HCT116 (cell line): ENCODE measurements at regions not wholly inside any gene's neighbourhood (a gene's known extent, or its start where the extent isn't known, plus 50 kb on each side); places are given as distances from the start of the nearest gene placed in this dataset.

Experiments
- ATAC-seq: fragments of 200-7000 bp; cut with Tn5 transposase; 2 replicates; pipeline ENCODE4 v1.9.1; 2020; ENCODE audit warnings: mild to moderate bottlenecking, moderate library complexity
- BruUV-seq: library from RNA; stranded (reverse); fragments of 400-500 nt; replicated peaks from 2 replicates; lab custom pipeline; 2021; lab: Mats Ljungman, UMichigan
- CTCF ChIA-PET: fragments of 300-600 bp; sonication (Branson Sonifier 250); formaldehyde crosslinking; loops from one replicate; lab custom pipeline; 2021; ENCODE audit warnings: antibody characterized with exemption; lab: Charles Lee
- POLR2A ChIA-PET: fragments of 300-600, 350-600 bp; sonication (Branson Sonifier 250); formaldehyde crosslinking; loops from one replicate; lab custom pipeline; 2021; ENCODE audit warnings: antibody characterized with exemption; lab: Charles Lee
- RAD21 ChIA-PET, 2 experiments: fragments of 300-600 bp; sonication (Branson Sonifier 250); formaldehyde crosslinking; loops; one replicate each; lab custom pipeline; 2023; ENCODE audit warnings: low total read pairs in 2 of 2; ENCODE audit not compliant: uncharacterized antibody in 2 of 2, unreplicated experiment in 2 of 2, low non-redundant PET in 1 of 2; lab: Charles Lee
- DNase-seq: peaks from one replicate; pipeline ENCODE4 v3.0.0-alpha.2; 2010; ENCODE audit warnings: low read depth, low spot score
- H2AFZ ChIP-seq: fragments of 200-600 bp; shearing (Covaris generic), sonication (generic); 2 replicates; pipeline ENCODE4 v1.6.1; 2017; ENCODE audit warnings: low read depth, mixed run types, mixed read lengths, antibody characterized with exemption, low read length; ENCODE audit not compliant: poor library complexity, severe bottlenecking
- H3K27ac ChIP-seq: 2 replicates; pipeline ENCODE4 v1.5.1; 2012; ENCODE audit warnings: low read depth, low read length
- H3K27me3 ChIP-seq: fragments of 200-600 bp; sonication (generic); 2 replicates; pipeline ENCODE4 v1.6.1; 2016; ENCODE audit warnings: mixed run types, low read length, mixed read lengths; ENCODE audit not compliant: insufficient read depth
- H3K36me3 ChIP-seq, 2 experiments: fragments of 200-500 bp in 1 of 2; fragments of 200-600 bp in 1 of 2; sonication (Bioruptor generic) in 1 of 2; sonication (generic) in 1 of 2; 2 replicates each; pipeline versions ENCODE4 v1.5.1 to v1.6.1; 2014 to 2016; ENCODE audit warnings: low read length in 2 of 2, inconsistent platforms in 1 of 2, mixed read lengths in 1 of 2, mixed run types in 1 of 2; ENCODE audit not compliant: insufficient read depth in 2 of 2, control insufficient read depth in 1 of 2
- H3K4me1 ChIP-seq, 2 experiments: fragments of 200-600 bp in 1 of 2; sonication (generic) in 1 of 2; 2 replicates each; pipeline versions ENCODE4 v1.5.1 to v1.6.1; 2012 to 2017; ENCODE audit warnings: low read length in 2 of 2, inconsistent platforms in 1 of 2, mild to moderate bottlenecking in 1 of 2, mixed read lengths in 1 of 2, mixed run types in 1 of 2, moderate library complexity in 1 of 2; ENCODE audit not compliant: insufficient read depth in 2 of 2, control insufficient read depth in 1 of 2
- H3K4me2 ChIP-seq: fragments of 200-600 bp; sonication (generic); 2 replicates; pipeline ENCODE4 v1.6.1; 2017; ENCODE audit warnings: mixed run types, low read length, mixed read lengths
- H3K4me3 ChIP-seq, 2 experiments: fragments of 200-600 bp in 1 of 2; sonication (generic) in 1 of 2; replicated peaks in 1 of 2; 2 replicates each; pipeline ENCODE4 v1.5.1; 2011 to 2016; ENCODE audit warnings: low read length in 2 of 2, control low read depth in 1 of 2, low read depth in 1 of 2, mild to moderate bottlenecking in 1 of 2, mixed read lengths in 1 of 2, mixed run types in 1 of 2
- H3K79me2 ChIP-seq: fragments of 200-600 bp; sonication (generic); 2 replicates; pipeline ENCODE4 v1.6.1; 2017; ENCODE audit warnings: mild to moderate bottlenecking, mixed run types, low read length, moderate library complexity, mixed read lengths; ENCODE audit not compliant: insufficient read depth
- H3K9ac ChIP-seq: fragments of 200-600 bp; sonication (generic); 2 replicates; pipeline ENCODE4 v1.6.1; 2016; ENCODE audit warnings: low read length, mixed read lengths
- H3K9me2 ChIP-seq: fragments of 200-600 bp; sonication (generic), shearing (Covaris generic); 2 replicates; pipeline ENCODE4 v1.6.1; 2017; ENCODE audit warnings: mixed run types, mild to moderate bottlenecking, moderate library complexity; ENCODE audit not compliant: insufficient read depth
- H3K9me3 ChIP-seq, 2 experiments: fragments of 200-500 bp in 1 of 2; fragments of 200-600 bp in 1 of 2; sonication (Bioruptor generic) in 1 of 2; sonication (generic) in 1 of 2; 2 replicates each; pipeline ENCODE4 v1.6.1; 2014 to 2017; ENCODE audit warnings: low read length in 2 of 2, mixed read lengths in 2 of 2, inconsistent platforms in 1 of 2, low read depth in 1 of 2, mild to moderate bottlenecking in 1 of 2, mixed run types in 1 of 2, moderate library complexity in 1 of 2; ENCODE audit not compliant: control insufficient read depth in 1 of 2, insufficient read depth in 1 of 2
- H4K20me1 ChIP-seq: fragments of 200-600 bp; sonication (generic), shearing (Covaris generic); 2 replicates; pipeline ENCODE4 v1.6.1; 2017; ENCODE audit warnings: mixed run types, mild to moderate bottlenecking, moderate library complexity; ENCODE audit not compliant: insufficient read depth
- CEBPB ChIP-seq: IDR thresholded peaks from 2 replicates; pipeline ENCODE4 v1.6.1; 2012; ENCODE audit warnings: low read depth
- EGR1 ChIP-seq: IDR thresholded peaks from 2 replicates; pipeline ENCODE4 v1.6.1; 2012; ENCODE audit warnings: low read depth
- ELF1 ChIP-seq: IDR thresholded peaks from 2 replicates; pipeline ENCODE4 v1.6.1; 2012; ENCODE audit warnings: low read depth, borderline replicate concordance
- EZH2phosphoT487 ChIP-seq: fragments of 200-600 bp; IDR thresholded peaks from 2 replicates; pipeline ENCODE4 v1.6.1; 2018; ENCODE audit warnings: antibody characterized with exemption, borderline replicate concordance
- FOSL1 ChIP-seq: IDR thresholded peaks from 2 replicates; pipeline ENCODE4 v1.6.1; 2012; ENCODE audit warnings: low read depth
- POLR2A ChIP-seq: IDR thresholded peaks from 2 replicates; pipeline ENCODE4 v1.7.0; 2011; ENCODE audit warnings: borderline replicate concordance; ENCODE audit not compliant: insufficient read depth, insufficient read length; ENCODE audit errors: extremely low read depth
- POLR2AphosphoS5 ChIP-seq: IDR thresholded peaks from 2 replicates; pipeline ENCODE4 v1.6.1; 2011; ENCODE audit warnings: mild to moderate bottlenecking, low read depth, low read length, moderate library complexity
- RAD21 ChIP-seq: IDR thresholded peaks from 2 replicates; pipeline ENCODE4 v1.6.1; 2012; ENCODE audit warnings: low read depth, mild to moderate bottlenecking
- SIN3A ChIP-seq: IDR thresholded peaks from 2 replicates; pipeline ENCODE4 v1.6.1; 2012; ENCODE audit warnings: low read depth
- SP1 ChIP-seq: IDR thresholded peaks from 2 replicates; pipeline ENCODE4 v1.6.1; 2012; ENCODE audit warnings: low read depth
- SRF ChIP-seq: IDR thresholded peaks from 2 replicates; pipeline ENCODE4 v1.6.1; 2012; ENCODE audit warnings: low read depth
- TCF7L2 ChIP-seq: IDR thresholded peaks from 2 replicates; pipeline ENCODE4 v1.7.0; 2011; ENCODE audit warnings: borderline replicate concordance, inconsistent platforms; ENCODE audit not compliant: insufficient read depth, insufficient read length; ENCODE audit errors: extremely low read depth
- YY1 ChIP-seq: IDR thresholded peaks from 2 replicates; pipeline ENCODE4 v1.6.1; 2011; ENCODE audit warnings: low read length, low read depth, moderate library complexity, mild to moderate bottlenecking; ENCODE audit not compliant: insufficient replicate concordance; ENCODE audit errors: extremely low read depth
- ZFX ChIP-seq: fragments of 450-650 bp; IDR thresholded peaks from 2 replicates; pipeline ENCODE4 v1.6.1; 2017
- ZNF274 ChIP-seq: fragments of 200-500 bp; sonication (Bioruptor generic); IDR thresholded peaks from 2 replicates; pipeline ENCODE4 v1.6.1; 2014; ENCODE audit warnings: mild to moderate bottlenecking, low read depth, low read length, inconsistent platforms
- intact Hi-C: fragments of 100-400 bp; cut with micrococcal nuclease; formaldehyde crosslinking; loops from 2 replicates; pipeline ENCODE4 v1.10.0; 2022
- TF ChIP-seq, protein P1 (sequence below): IDR thresholded peaks from 2 replicates; pipeline ENCODE4 v1.6.1; 2011; ENCODE audit warnings: mild to moderate bottlenecking, low read length, moderate library complexity; ENCODE audit not compliant: insufficient replicate concordance; ENCODE audit errors: extremely low read depth
- TF ChIP-seq, protein P2 (sequence below): IDR thresholded peaks from 2 replicates; pipeline ENCODE4 v1.6.1; 2012
- TF ChIP-seq, protein P3 (sequence below): IDR thresholded peaks from 2 replicates; pipeline ENCODE4 v1.6.1; 2012
- TF ChIP-seq, protein P4 (sequence below), 3 experiments: fragments of 200-600 bp in 1 of 3; sonication (generic) in 1 of 3; IDR thresholded peaks in 2 of 3; conservative IDR thresholded peaks in 1 of 3; 2 replicates each; pipeline ENCODE4 v1.5.1; 2012 to 2017; ENCODE audit warnings: low read depth in 2 of 3, low read length in 2 of 3, antibody characterized with exemption in 1 of 3, borderline replicate concordance in 1 of 3, control low read depth in 1 of 3, mild to moderate bottlenecking in 1 of 3, mixed read lengths in 1 of 3, mixed run types in 1 of 3, moderate library complexity in 1 of 3; ENCODE audit not compliant: insufficient read depth in 1 of 3

DNA sequence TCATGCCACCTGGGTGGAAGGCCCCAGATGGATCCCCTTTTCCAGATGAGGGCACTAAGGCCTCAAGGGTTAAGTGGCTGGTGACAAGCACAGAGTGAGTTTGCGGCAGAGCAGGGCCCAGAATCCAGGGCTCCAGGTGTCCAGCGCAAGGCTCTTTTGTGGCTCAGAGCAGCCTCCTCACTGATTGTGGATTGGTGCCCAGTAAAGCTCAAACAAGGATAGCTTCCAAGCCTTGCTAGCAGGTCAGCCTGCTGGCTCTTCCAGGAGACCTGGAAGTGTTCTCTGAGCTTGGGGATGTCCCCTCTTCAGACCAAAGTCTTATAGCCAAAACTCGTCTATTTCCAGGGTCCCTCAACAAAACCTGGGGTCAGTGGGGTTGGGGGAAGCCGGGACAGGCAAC lies 167.6 kb upstream of the SYT13 start:
- Histone ChIP-seq H3K4me2 (no peak overlapping the region), H3K4me3 (no peak overlapping the region), H3K27ac (no peak overlapping the region), H3K79me2 (no peaks in the 10 kb centered on the region), H2AFZ (no peak overlapping the region), H3K9me2 (no peaks in the 10 kb centered on the region), H4K20me1 (no peaks in the 10 kb centered on the region), H3K4me1 (no peaks in the 10 kb centered on the region), H3K36me3 (no peaks in the 10 kb centered on the region), H3K27me3 (peaks cover 35% of the 10 kb centered on the region)
- intact Hi-C loops = no loop called here
- DNase-seq = no peak
- ATAC-seq = no peak
- POLR2A ChIA-PET = no interaction called here
- CTCF ChIA-PET = no interaction called here
- no TSS peak for BruUV-seq
- RAD21 ChIA-PET = no interaction called here
- TF ChIP-seq POLR2AphosphoS5 (no peak), SIN3A (no peak), CEBPB (no peak), SRF (no peak), FOSL1 (no peak), YY1 (no peak), RAD21 (no peak), ZNF274 (no peak), EGR1 (no peak), SP1 (no peak), TCF7L2 (no peak), EZH2phosphoT487 (no peak), ELF1 (no peak), ZFX (no peak), POLR2A (no peak)
- TF ChIP-seq, protein P1, sequence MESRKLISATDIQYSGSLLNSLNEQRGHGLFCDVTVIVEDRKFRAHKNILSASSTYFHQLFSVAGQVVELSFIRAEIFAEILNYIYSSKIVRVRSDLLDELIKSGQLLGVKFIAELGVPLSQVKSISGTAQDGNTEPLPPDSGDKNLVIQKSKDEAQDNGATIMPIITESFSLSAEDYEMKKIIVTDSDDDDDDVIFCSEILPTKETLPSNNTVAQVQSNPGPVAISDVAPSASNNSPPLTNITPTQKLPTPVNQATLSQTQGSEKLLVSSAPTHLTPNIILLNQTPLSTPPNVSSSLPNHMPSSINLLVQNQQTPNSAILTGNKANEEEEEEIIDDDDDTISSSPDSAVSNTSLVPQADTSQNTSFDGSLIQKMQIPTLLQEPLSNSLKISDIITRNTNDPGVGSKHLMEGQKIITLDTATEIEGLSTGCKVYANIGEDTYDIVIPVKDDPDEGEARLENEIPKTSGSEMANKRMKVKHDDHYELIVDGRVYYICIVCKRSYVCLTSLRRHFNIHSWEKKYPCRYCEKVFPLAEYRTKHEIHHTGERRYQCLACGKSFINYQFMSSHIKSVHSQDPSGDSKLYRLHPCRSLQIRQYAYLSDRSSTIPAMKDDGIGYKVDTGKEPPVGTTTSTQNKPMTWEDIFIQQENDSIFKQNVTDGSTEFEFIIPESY = no peak
- TF ChIP-seq, protein P2, sequence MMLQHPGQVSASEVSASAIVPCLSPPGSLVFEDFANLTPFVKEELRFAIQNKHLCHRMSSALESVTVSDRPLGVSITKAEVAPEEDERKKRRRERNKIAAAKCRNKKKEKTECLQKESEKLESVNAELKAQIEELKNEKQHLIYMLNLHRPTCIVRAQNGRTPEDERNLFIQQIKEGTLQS = no peak
- TF ChIP-seq, protein P3, sequence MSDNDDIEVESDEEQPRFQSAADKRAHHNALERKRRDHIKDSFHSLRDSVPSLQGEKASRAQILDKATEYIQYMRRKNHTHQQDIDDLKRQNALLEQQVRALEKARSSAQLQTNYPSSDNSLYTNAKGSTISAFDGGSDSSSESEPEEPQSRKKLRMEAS = no peak
- TF ChIP-seq, protein P4, sequence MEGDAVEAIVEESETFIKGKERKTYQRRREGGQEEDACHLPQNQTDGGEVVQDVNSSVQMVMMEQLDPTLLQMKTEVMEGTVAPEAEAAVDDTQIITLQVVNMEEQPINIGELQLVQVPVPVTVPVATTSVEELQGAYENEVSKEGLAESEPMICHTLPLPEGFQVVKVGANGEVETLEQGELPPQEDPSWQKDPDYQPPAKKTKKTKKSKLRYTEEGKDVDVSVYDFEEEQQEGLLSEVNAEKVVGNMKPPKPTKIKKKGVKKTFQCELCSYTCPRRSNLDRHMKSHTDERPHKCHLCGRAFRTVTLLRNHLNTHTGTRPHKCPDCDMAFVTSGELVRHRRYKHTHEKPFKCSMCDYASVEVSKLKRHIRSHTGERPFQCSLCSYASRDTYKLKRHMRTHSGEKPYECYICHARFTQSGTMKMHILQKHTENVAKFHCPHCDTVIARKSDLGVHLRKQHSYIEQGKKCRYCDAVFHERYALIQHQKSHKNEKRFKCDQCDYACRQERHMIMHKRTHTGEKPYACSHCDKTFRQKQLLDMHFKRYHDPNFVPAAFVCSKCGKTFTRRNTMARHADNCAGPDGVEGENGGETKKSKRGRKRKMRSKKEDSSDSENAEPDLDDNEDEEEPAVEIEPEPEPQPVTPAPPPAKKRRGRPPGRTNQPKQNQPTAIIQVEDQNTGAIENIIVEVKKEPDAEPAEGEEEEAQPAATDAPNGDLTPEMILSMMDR (IDR thresholded peaks at IDR 0.05 in 2 of 3, conservative IDR thresholded peaks at IDR 0.05 in 1 of 3; ENCODE audit: borderline replicate concordance in 1 of 3, insufficient read depth in 1 of 3, low read depth in 2 of 3, low read length in 2 of 3) = no peak
- TF ChIP-seq, all 23 proteins: peak for 0
- Histone ChIP-seq H3K9ac (no peak overlapping the region), H3K9me3 (no peaks in the 10 kb centered on the region)
